Kasumi-1 (cell line): ENCODE measurements at regions not wholly inside any gene's neighbourhood (a gene's known extent, or its start where the extent isn't known, plus 50 kb on each side); places are given as distances from the start of the nearest gene placed in this dataset.

Experiments
- DNase-seq, 2 experiments: peaks; one replicate each; lab custom pipeline; 2025; lab: John Stamatoyannopoulos, UW

GRCh38 chr2:65566617-65567016 lies 134.2 kb upstream of the SPRED2 start:
- peak; percentile 30 to 33 for DNase-seq

DNA sequence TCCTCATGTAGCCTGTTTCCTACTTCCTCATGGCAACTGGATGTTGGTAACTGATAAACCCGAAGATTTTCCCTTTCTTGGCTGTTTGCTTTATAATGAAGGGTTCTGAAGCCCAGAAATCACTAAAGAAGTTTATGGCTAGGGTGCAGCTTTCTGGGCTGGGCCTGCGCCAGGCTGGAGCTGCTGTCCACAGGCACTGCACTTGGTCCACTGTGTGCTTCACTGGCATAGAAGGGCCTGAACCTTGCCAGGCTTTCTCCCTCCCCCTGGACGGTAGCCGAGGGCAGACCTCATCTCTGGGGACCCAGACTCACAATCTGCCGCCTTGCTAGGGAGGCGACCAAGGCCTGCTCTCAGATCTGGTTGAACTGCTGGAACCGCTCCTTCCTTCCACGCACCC lies 133.3 kb upstream of the SPRED2 start:
- DNase-seq: no peak

- DNase-seq: no peak
These were observed 131.9 kb upstream of the SPRED2 start for GRCh38 chr2:65564299-65564698.

DNA sequence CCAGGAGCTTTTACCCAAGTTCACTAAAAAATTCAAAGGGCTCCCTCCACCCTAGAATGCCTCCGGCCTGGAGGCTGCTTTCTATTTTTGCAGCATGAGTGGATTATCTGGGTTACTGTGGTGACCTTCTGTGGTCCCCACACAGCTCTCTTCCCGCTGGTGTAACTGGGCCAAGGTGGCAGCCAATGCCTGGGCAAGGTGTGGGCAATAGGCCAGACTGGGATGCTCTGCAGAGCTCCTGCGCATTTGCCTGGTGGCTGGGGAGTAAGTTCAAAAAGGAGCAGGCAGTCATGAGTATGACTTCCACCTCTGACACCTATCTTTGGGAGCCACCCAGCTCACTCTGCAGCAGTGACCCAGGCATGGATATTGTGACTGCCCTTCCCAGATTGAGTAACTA lies 130.5 kb upstream of the SPRED2 start:
- DNase-seq: no peak

DNA sequence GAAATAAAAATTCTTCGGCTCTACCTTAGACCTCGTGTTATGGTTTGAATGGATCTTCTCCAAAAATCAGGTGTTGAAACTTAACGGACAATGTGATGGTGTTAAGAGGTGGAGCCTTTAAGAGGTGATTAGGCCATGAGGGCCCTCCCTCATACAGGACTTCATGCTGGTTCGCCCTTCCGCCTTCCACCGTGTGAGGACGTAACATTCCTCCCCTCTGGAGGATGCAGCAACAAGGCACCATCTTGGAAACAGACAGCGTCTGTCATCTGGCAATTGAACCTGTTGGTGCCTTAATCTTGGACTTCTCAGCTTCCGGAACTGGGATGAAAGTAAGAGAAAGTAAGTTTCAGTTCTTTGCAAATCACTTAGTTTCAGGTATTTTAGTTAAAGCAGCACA lies 126.3 kb upstream of the SPRED2 start:
- no peak for DNase-seq

DNA sequence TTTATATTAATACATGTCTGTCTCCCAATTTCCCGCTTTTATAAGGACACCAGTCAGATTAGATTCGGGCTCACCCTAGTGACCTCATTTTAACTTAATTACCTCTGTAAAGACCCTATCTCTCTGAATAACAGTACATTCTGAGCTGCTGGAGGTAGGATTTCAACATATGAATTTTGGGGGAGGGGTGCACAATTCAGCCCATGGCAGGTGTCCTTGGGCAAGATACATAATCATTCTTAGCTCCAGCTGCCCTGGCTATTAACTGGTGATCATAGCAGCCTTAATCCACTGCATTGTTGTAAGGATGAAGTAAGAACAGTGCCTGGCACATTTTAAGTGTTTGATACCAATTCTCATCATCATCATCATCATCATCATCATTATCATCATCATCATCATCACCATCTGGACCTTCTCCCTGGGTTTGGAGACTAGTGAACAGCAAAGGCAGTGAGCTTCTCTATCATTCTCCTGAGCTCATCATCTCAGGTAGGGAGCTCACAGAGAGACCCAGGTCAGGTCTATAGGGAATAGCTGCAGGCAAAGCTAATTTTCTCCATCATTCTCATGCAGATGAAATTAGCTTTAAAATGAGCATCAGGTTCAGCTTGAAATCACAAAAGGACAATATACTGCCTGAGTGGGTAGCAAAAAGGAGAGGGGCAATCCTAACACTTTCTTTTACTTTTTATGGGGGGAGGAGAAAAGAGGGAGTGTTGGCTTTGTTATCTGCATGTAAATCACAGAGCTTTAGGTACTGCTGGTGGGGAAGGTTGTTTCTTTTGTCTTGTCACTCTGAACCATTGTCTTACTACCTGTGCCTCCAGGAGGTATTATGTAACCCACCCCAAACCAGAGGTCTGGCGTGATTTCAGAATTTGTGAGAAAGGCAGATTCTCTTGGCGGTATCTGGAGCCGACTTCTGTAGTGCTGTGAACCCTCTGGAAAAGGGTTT lies 125.5 kb upstream of the SPRED2 start:
- no peak for DNase-seq

- DNase-seq: no peak
These were observed 122.6 kb upstream of the SPRED2 start for GRCh38 chr2:65554765-65555591.

GRCh38 chr2:65553504-65554074 lies 121.2 kb upstream of the SPRED2 start:
- no peak for DNase-seq

GRCh38 chr2:65551528-65551927 lies 119.1 kb upstream of the SPRED2 start:
- no peak for DNase-seq

GRCh38 chr2:65550246-65550645 lies 117.8 kb upstream of the SPRED2 start:
- no peak for DNase-seq

- DNase-seq: no peak
These were observed 117.2 kb upstream of the SPRED2 start for GRCh38 chr2:65549631-65550030.

GRCh38 chr2:65549257-65549627 lies 116.8 kb upstream of the SPRED2 start:
- no peak for DNase-seq

DNA sequence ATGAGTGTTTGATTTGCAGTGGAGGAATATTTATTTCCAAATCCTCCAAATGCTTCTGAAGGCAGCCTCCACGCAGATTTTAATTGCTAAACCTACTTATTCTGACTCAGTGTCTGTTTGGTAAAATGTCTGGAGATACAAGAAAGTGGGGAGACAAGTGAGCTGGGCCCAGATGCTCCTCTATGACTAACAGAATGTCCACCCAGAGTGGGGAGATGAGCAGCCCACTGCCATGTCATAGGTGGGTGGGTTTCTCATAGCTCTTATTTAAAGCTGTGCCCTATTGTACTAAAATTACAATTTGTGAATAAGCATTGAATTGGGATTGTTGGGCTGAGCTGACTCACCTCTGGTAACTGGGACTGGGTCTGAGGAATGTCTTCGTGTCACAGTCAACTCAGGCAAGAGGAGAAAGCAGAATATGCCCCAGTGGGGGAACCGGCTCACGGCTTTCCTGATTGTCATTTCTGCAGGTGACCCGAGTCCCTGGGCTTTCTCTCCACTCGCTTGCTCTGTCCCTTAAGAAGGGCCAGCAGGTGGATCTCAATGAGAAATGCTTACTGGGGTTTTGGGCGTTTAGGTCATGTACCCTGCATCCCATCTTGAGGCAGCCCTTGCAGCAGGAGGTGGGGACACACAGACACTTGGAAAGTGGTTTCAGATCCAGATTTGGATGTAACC lies 116.3 kb upstream of the SPRED2 start:
- DNase-seq: no peak

- DNase-seq: no peak
These were observed 115.7 kb upstream of the SPRED2 start for GRCh38 chr2:65548064-65548463.

GRCh38 chr2:65545837-65546805 lies 113.7 kb upstream of the SPRED2 start:
- DNase-seq: no peak

- DNase-seq: no peak
These were observed 109.4 kb upstream of the SPRED2 start for GRCh38 chr2:65541773-65542172.

DNA sequence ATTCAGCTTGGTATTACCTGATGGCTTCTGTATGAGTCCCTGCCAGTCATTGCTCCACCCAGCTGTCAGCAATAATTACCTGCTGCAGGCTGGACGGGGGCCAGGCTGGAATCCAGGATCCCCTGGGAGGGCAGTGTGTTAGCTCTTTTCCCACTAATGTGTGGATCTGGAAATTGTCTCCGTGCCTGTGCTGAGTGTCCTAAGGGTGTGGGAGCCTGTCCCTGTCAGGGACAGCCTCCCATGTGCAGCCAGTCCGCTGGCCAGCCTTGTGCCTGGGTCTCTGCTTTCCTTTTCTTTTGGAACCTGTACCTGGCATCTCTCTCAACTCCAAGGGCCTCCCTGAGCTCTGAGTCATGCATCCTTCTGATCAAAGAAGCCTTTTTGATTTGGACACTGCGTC lies 107.2 kb upstream of the SPRED2 start:
- DNase-seq: no peak

DNA sequence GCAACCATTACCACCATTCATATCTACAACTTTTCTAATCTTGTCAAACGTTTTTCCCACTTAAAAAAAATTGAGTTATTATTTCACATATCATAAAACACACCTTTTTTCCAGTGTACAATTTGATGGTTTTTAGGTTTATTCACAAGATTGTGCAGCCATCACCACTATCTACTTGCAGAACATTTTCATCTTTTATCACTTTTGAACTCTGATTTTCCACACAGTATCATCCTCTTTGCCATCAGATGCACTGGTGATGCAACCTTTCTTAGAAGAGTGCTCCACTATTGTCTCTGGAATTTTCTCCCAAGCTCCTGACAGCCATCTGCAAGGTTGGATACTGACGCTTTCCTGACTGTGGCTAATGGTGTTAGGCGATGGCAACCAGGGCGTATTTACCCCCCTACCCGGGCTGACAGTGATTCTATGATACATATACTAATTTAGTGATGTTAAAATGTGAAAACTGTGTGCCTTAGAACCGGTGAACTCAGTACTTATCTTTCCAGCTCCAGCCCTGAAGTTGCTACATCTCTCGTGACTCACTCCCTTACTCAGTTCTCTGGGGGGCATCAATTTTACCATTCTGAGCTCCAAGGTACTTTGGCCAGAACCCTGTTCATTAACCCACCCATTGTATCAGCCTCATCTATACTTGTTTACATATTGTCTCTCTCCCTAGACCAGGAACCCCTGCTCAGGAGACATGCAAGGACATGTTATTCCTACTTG lies 105.4 kb upstream of the SPRED2 start:
- no peak for DNase-seq

GRCh38 chr2:65536596-65536995 lies 104.2 kb upstream of the SPRED2 start:
- DNase-seq: no peak

- no peak for DNase-seq
These were observed 100.5 kb upstream of the SPRED2 start for GRCh38 chr2:65532937-65533336.
